KMS-11 (cell line): ENCODE measurements at regions not wholly inside any gene's neighbourhood (a gene's known extent, or its start where the extent isn't known, plus 50 kb on each side); places are given as distances from the start of the nearest gene placed in this dataset.

ENCODE experiments used
- H2AFZ ChIP-seq: fragments of 200-600 bp; sonication (generic); 2 replicates; pipeline ENCODE4 v1.6.1; 2016; ENCODE audit warnings: antibody characterized with exemption, mixed run types, low read depth
- H3K27ac ChIP-seq: fragments of 200-600 bp; sonication (generic); 2 replicates; pipeline ENCODE4 v1.6.1; 2016; ENCODE audit warnings: mild to moderate bottlenecking, mixed run types
- H3K27me3 ChIP-seq: fragments of 200-600 bp; sonication (generic); 2 replicates; pipeline ENCODE4 v1.6.1; 2017; ENCODE audit warnings: mild to moderate bottlenecking, low read depth, mixed run types, moderate library complexity; ENCODE audit not compliant: insufficient read depth
- H3K36me3 ChIP-seq: fragments of 200-600 bp; sonication (generic); 2 replicates; pipeline ENCODE4 v1.6.1; 2017; ENCODE audit warnings: mild to moderate bottlenecking, mixed run types; ENCODE audit not compliant: insufficient read depth
- H3K4me1 ChIP-seq: fragments of 200-600 bp; sonication (generic); 2 replicates; pipeline ENCODE4 v1.6.1; 2016; ENCODE audit warnings: mild to moderate bottlenecking, low read depth, mixed run types; ENCODE audit not compliant: poor library complexity, severe bottlenecking
- H3K4me2 ChIP-seq: fragments of 200-600 bp; sonication (generic); 2 replicates; pipeline ENCODE4 v1.7.0; 2016; ENCODE audit warnings: mild to moderate bottlenecking, mixed run types
- H3K4me3 ChIP-seq: fragments of 200-600 bp; sonication (generic); IDR thresholded peaks from 2 replicates; pipeline ENCODE4 v1.6.1; 2017; ENCODE audit warnings: low read depth, low read length, mixed read lengths; ENCODE audit not compliant: insufficient read depth
- H3K79me2 ChIP-seq: fragments of 200-600 bp; sonication (generic); 2 replicates; pipeline ENCODE4 v1.6.1; 2016; ENCODE audit warnings: low read depth, mixed run types; ENCODE audit not compliant: insufficient read depth
- H3K9ac ChIP-seq: fragments of 200-600 bp; sonication (generic); 2 replicates; pipeline ENCODE4 v1.6.1; 2016; ENCODE audit warnings: mild to moderate bottlenecking, mixed run types
- H4K20me1 ChIP-seq: fragments of 200-600 bp; sonication (generic); 2 replicates; pipeline ENCODE4 v1.6.1; 2016; ENCODE audit warnings: mild to moderate bottlenecking, mixed run types; ENCODE audit not compliant: insufficient read depth
- TF ChIP-seq, protein P1 (sequence below): fragments of 200-600 bp; sonication (generic); conservative IDR thresholded peaks from 2 replicates; pipeline ENCODE4 v1.6.1; 2017; ENCODE audit warnings: low read depth, mild to moderate bottlenecking, antibody characterized with exemption, low read length, moderate library complexity, mixed read lengths

DNA sequence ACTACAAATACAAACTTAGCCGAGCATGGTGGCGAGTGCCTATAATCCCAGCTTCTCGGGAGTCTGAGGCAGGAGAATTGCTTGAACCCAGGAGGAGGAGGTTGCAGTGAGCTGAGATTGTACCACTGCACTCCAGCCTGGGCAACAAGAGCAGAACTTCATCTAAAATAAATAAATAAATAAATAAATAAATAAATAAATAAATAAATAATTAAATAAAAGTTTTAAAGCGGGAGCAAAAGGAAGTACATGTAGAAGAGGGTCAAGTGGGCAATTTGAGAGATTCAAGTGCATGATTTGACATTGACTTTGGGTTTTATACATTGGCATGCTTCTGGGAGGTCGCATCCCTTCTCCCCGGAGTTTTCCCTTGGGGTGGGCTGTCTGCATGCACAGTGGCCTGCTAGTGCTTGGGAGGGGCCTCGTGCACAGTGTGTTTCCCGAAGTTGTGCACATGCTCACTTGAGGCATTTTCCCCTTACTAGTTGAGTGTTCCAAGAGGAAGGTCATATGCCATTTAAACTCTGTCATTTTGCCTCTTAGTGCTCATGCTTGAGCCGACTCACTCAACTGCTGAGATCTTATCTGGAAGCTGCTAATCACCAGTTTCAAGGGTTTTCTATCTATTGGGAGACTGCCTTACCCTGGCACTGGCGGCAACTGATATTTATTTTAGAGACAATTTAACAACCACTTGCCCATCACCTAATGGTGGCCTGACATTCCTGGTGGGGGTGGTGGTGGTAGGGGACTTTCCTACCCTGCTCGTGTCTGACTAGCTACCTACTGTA, 193.2 kb upstream of the MPHOSPH6 start:
- H4K20me1 ChIP-seq, result no peaks in the 10 kb centered on the region
- no peaks in the 10 kb centered on the region for H3K79me2 ChIP-seq
- H3K9ac ChIP-seq, result no peak overlapping the region
- no peak overlapping the region for H2AFZ ChIP-seq
- no peaks in the 10 kb centered on the region for H3K36me3 ChIP-seq
- H3K4me2 ChIP-seq, result no peak overlapping the region
- TF ChIP-seq, protein P1, sequence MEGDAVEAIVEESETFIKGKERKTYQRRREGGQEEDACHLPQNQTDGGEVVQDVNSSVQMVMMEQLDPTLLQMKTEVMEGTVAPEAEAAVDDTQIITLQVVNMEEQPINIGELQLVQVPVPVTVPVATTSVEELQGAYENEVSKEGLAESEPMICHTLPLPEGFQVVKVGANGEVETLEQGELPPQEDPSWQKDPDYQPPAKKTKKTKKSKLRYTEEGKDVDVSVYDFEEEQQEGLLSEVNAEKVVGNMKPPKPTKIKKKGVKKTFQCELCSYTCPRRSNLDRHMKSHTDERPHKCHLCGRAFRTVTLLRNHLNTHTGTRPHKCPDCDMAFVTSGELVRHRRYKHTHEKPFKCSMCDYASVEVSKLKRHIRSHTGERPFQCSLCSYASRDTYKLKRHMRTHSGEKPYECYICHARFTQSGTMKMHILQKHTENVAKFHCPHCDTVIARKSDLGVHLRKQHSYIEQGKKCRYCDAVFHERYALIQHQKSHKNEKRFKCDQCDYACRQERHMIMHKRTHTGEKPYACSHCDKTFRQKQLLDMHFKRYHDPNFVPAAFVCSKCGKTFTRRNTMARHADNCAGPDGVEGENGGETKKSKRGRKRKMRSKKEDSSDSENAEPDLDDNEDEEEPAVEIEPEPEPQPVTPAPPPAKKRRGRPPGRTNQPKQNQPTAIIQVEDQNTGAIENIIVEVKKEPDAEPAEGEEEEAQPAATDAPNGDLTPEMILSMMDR, result no peak
- no peak overlapping the region for H3K27ac ChIP-seq
- H3K4me1 ChIP-seq, result no peaks in the 10 kb centered on the region
- H3K27me3 ChIP-seq, result no peaks in the 10 kb centered on the region
- H3K4me3 ChIP-seq, result no peak overlapping the region

DNA sequence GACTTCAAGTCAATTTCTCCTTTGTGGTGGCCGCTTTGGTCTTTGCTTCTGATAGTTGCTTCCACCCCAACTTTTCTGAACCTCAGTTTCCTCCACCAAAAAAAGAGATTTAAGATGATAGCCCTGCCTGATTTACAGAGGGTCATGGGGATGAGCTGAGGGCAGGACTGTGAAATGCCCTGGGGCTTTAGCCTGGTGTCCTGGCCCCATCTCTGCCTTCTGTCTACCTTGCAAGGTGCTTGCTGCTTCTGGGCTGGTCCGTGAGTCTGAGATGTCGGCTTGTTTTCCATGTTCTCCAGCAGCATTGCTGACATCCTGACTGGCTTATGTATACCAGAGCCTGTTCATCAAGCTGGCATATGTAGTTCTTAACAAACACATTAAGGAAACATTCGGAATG, 191.9 kb upstream of the MPHOSPH6 start:
- no peaks in the 10 kb centered on the region for H3K79me2 ChIP-seq
- no peak overlapping the region for H3K27ac ChIP-seq

DNA sequence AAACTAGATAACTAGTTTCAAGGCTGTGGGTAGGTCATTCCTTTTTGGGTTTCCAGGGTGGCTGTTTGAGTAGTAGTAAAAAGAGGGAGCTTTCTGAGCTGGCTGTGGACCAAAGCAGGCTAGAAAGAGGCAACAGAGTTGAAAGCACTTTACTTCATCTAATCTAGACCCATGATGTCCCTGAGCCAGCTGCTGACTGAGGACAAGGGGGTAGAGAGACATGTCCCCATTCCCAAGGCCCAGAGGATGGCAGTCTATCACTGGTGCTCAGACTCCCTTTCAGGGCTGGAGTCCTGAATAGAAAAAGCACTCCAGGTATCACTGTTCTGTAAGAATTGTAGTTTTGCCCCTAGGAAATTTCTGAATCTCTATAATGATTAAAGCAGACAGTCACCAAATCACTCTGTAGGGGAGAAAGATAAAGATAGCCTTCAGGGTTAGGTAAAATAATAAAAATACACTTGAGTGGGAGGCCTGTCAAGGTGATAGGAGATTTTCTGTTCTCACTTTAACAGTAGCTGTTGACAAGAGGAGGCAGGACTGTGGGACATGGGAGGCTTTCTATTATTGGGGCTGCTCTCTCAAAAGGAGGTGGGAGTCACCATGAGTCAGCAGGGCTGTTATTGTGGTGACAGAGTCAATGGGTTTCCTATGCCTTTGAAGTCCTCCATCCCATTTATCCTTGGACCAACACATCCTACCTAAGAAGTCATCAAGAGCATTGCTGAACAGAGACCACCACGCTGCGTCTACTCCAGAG, 190.2 kb upstream of the MPHOSPH6 start:
- no peak overlapping the region for H2AFZ ChIP-seq
- H3K4me1 ChIP-seq, result no peaks in the 10 kb centered on the region
- no peaks in the 10 kb centered on the region for H3K27me3 ChIP-seq
- H3K79me2 ChIP-seq, result no peaks in the 10 kb centered on the region
- H3K9ac ChIP-seq, result no peak overlapping the region
- TF ChIP-seq, protein P1, result no peak
- no peaks in the 10 kb centered on the region for H3K36me3 ChIP-seq
- H3K4me2 ChIP-seq, result no peak overlapping the region
- H3K4me3 ChIP-seq, result no peak overlapping the region
- no peaks in the 10 kb centered on the region for H4K20me1 ChIP-seq
- H3K27ac ChIP-seq, result no peak overlapping the region

More for the DNA sequence above, 191.9 kb upstream of the MPHOSPH6 start:
- H3K4me3 ChIP-seq, result no peak overlapping the region
- no peaks in the 10 kb centered on the region for H3K27me3 ChIP-seq
- no peak overlapping the region for H3K9ac ChIP-seq
- no peaks in the 10 kb centered on the region for H3K36me3 ChIP-seq
- H3K4me1 ChIP-seq, result no peaks in the 10 kb centered on the region
- TF ChIP-seq, protein P1, result no peak
- no peak overlapping the region for H3K4me2 ChIP-seq
- H2AFZ ChIP-seq, result no peak overlapping the region
- no peaks in the 10 kb centered on the region for H4K20me1 ChIP-seq

DNA sequence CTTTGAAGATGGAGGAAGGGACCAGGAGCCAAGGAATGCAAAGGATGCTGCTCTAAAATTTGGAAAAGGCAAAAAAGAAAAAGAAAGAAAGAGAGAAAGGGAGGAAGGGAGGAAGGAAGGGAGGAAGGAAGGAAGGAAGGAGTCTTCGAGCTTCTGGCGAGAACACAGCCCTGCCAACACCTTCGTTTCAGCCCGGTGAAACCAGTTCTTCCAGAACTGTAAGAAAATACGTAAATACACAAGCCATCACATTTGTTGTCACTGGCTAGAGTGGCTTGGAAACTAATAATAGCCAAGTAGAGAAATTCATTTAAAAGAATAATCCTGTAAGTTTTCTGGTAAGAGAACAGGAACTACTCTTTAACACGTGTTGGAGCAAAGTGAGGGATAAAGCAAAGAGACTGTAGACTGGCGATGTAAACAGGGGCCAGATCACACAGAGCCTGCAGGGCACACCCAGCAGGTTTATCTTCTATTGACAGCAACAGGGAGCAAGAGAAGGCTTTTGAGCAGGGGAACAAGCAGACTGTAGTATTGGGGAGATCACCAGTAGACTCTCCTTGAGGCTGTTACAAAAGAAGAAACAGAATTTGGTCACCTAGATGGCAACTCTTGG, 188.7 kb upstream of the MPHOSPH6 start:
- H3K27ac ChIP-seq, result no peak overlapping the region
- no peaks in the 10 kb centered on the region for H4K20me1 ChIP-seq
- no peaks in the 10 kb centered on the region for H3K4me1 ChIP-seq
- H3K36me3 ChIP-seq, result no peaks in the 10 kb centered on the region
- H3K79me2 ChIP-seq, result no peaks in the 10 kb centered on the region
- H3K9ac ChIP-seq, result no peak overlapping the region
- no peaks in the 10 kb centered on the region for H3K27me3 ChIP-seq
- TF ChIP-seq, protein P1, result no peak
- no peak overlapping the region for H2AFZ ChIP-seq
- no peak overlapping the region for H3K4me2 ChIP-seq
- no peak overlapping the region for H3K4me3 ChIP-seq
